HCT116 (cell line): ENCODE measurements at regions not wholly inside any gene's neighbourhood (a gene's known extent, or its start where the extent isn't known, plus 50 kb on each side); places are given as distances from the start of the nearest gene placed in this dataset.

ENCODE experiments used
- ATAC-seq: fragments of 200-7000 bp; cut with Tn5 transposase; 2 replicates; pipeline ENCODE4 v1.9.1; 2020; ENCODE audit warnings: mild to moderate bottlenecking, moderate library complexity
- BruUV-seq: library from RNA; stranded (reverse); fragments of 400-500 nt; replicated peaks from 2 replicates; lab custom pipeline; 2021; lab: Mats Ljungman, UMichigan
- CTCF ChIA-PET: fragments of 300-600 bp; sonication (Branson Sonifier 250); formaldehyde crosslinking; loops from one replicate; lab custom pipeline; 2021; ENCODE audit warnings: antibody characterized with exemption; lab: Charles Lee
- POLR2A ChIA-PET: fragments of 300-600, 350-600 bp; sonication (Branson Sonifier 250); formaldehyde crosslinking; loops from one replicate; lab custom pipeline; 2021; ENCODE audit warnings: antibody characterized with exemption; lab: Charles Lee
- RAD21 ChIA-PET, 2 experiments: fragments of 300-600 bp; sonication (Branson Sonifier 250); formaldehyde crosslinking; loops; one replicate each; lab custom pipeline; 2023; ENCODE audit warnings: low total read pairs in 2 of 2; ENCODE audit not compliant: uncharacterized antibody in 2 of 2, unreplicated experiment in 2 of 2, low non-redundant PET in 1 of 2; lab: Charles Lee
- DNase-seq: peaks from one replicate; pipeline ENCODE4 v3.0.0-alpha.2; 2010; ENCODE audit warnings: low read depth, low spot score
- H2AFZ ChIP-seq: fragments of 200-600 bp; shearing (Covaris generic), sonication (generic); 2 replicates; pipeline ENCODE4 v1.6.1; 2017; ENCODE audit warnings: low read depth, mixed run types, mixed read lengths, antibody characterized with exemption, low read length; ENCODE audit not compliant: poor library complexity, severe bottlenecking
- H3K27ac ChIP-seq: 2 replicates; pipeline ENCODE4 v1.5.1; 2012; ENCODE audit warnings: low read depth, low read length
- H3K27me3 ChIP-seq: fragments of 200-600 bp; sonication (generic); 2 replicates; pipeline ENCODE4 v1.6.1; 2016; ENCODE audit warnings: mixed run types, low read length, mixed read lengths; ENCODE audit not compliant: insufficient read depth
- H3K36me3 ChIP-seq, 2 experiments: fragments of 200-500 bp in 1 of 2; fragments of 200-600 bp in 1 of 2; sonication (Bioruptor generic) in 1 of 2; sonication (generic) in 1 of 2; 2 replicates each; pipeline versions ENCODE4 v1.5.1 to v1.6.1; 2014 to 2016; ENCODE audit warnings: low read length in 2 of 2, inconsistent platforms in 1 of 2, mixed read lengths in 1 of 2, mixed run types in 1 of 2; ENCODE audit not compliant: insufficient read depth in 2 of 2, control insufficient read depth in 1 of 2
- H3K4me1 ChIP-seq, 2 experiments: fragments of 200-600 bp in 1 of 2; sonication (generic) in 1 of 2; 2 replicates each; pipeline versions ENCODE4 v1.5.1 to v1.6.1; 2012 to 2017; ENCODE audit warnings: low read length in 2 of 2, inconsistent platforms in 1 of 2, mild to moderate bottlenecking in 1 of 2, mixed read lengths in 1 of 2, mixed run types in 1 of 2, moderate library complexity in 1 of 2; ENCODE audit not compliant: insufficient read depth in 2 of 2, control insufficient read depth in 1 of 2
- H3K4me2 ChIP-seq: fragments of 200-600 bp; sonication (generic); 2 replicates; pipeline ENCODE4 v1.6.1; 2017; ENCODE audit warnings: mixed run types, low read length, mixed read lengths
- H3K4me3 ChIP-seq, 2 experiments: fragments of 200-600 bp in 1 of 2; sonication (generic) in 1 of 2; replicated peaks in 1 of 2; 2 replicates each; pipeline ENCODE4 v1.5.1; 2011 to 2016; ENCODE audit warnings: low read length in 2 of 2, control low read depth in 1 of 2, low read depth in 1 of 2, mild to moderate bottlenecking in 1 of 2, mixed read lengths in 1 of 2, mixed run types in 1 of 2
- H3K79me2 ChIP-seq: fragments of 200-600 bp; sonication (generic); 2 replicates; pipeline ENCODE4 v1.6.1; 2017; ENCODE audit warnings: mild to moderate bottlenecking, mixed run types, low read length, moderate library complexity, mixed read lengths; ENCODE audit not compliant: insufficient read depth
- H3K9ac ChIP-seq: fragments of 200-600 bp; sonication (generic); 2 replicates; pipeline ENCODE4 v1.6.1; 2016; ENCODE audit warnings: low read length, mixed read lengths
- H3K9me2 ChIP-seq: fragments of 200-600 bp; sonication (generic), shearing (Covaris generic); 2 replicates; pipeline ENCODE4 v1.6.1; 2017; ENCODE audit warnings: mixed run types, mild to moderate bottlenecking, moderate library complexity; ENCODE audit not compliant: insufficient read depth
- H3K9me3 ChIP-seq, 2 experiments: fragments of 200-500 bp in 1 of 2; fragments of 200-600 bp in 1 of 2; sonication (Bioruptor generic) in 1 of 2; sonication (generic) in 1 of 2; 2 replicates each; pipeline ENCODE4 v1.6.1; 2014 to 2017; ENCODE audit warnings: low read length in 2 of 2, mixed read lengths in 2 of 2, inconsistent platforms in 1 of 2, low read depth in 1 of 2, mild to moderate bottlenecking in 1 of 2, mixed run types in 1 of 2, moderate library complexity in 1 of 2; ENCODE audit not compliant: control insufficient read depth in 1 of 2, insufficient read depth in 1 of 2
- H4K20me1 ChIP-seq: fragments of 200-600 bp; sonication (generic), shearing (Covaris generic); 2 replicates; pipeline ENCODE4 v1.6.1; 2017; ENCODE audit warnings: mixed run types, mild to moderate bottlenecking, moderate library complexity; ENCODE audit not compliant: insufficient read depth
- ATF3 ChIP-seq: IDR thresholded peaks from 2 replicates; pipeline ENCODE4 v1.6.1; 2012
- EGR1 ChIP-seq: IDR thresholded peaks from 2 replicates; pipeline ENCODE4 v1.6.1; 2012; ENCODE audit warnings: low read depth
- FOSL1 ChIP-seq: IDR thresholded peaks from 2 replicates; pipeline ENCODE4 v1.6.1; 2012; ENCODE audit warnings: low read depth
- POLR2A ChIP-seq: IDR thresholded peaks from 2 replicates; pipeline ENCODE4 v1.7.0; 2011; ENCODE audit warnings: borderline replicate concordance; ENCODE audit not compliant: insufficient read depth, insufficient read length; ENCODE audit errors: extremely low read depth
- POLR2AphosphoS5 ChIP-seq: IDR thresholded peaks from 2 replicates; pipeline ENCODE4 v1.6.1; 2011; ENCODE audit warnings: mild to moderate bottlenecking, low read depth, low read length, moderate library complexity
- RAD21 ChIP-seq: IDR thresholded peaks from 2 replicates; pipeline ENCODE4 v1.6.1; 2012; ENCODE audit warnings: low read depth, mild to moderate bottlenecking
- SIN3A ChIP-seq: IDR thresholded peaks from 2 replicates; pipeline ENCODE4 v1.6.1; 2012; ENCODE audit warnings: low read depth
- SP1 ChIP-seq: IDR thresholded peaks from 2 replicates; pipeline ENCODE4 v1.6.1; 2012; ENCODE audit warnings: low read depth
- SRF ChIP-seq: IDR thresholded peaks from 2 replicates; pipeline ENCODE4 v1.6.1; 2012; ENCODE audit warnings: low read depth
- TCF7L2 ChIP-seq: IDR thresholded peaks from 2 replicates; pipeline ENCODE4 v1.7.0; 2011; ENCODE audit warnings: borderline replicate concordance, inconsistent platforms; ENCODE audit not compliant: insufficient read depth, insufficient read length; ENCODE audit errors: extremely low read depth
- ZBTB33 ChIP-seq: IDR thresholded peaks from 2 replicates; pipeline ENCODE4 v1.6.1; 2011; ENCODE audit warnings: mild to moderate bottlenecking, low read length, moderate library complexity; ENCODE audit not compliant: insufficient replicate concordance; ENCODE audit errors: extremely low read depth
- ZNF274 ChIP-seq: fragments of 200-500 bp; sonication (Bioruptor generic); IDR thresholded peaks from 2 replicates; pipeline ENCODE4 v1.6.1; 2014; ENCODE audit warnings: mild to moderate bottlenecking, low read depth, low read length, inconsistent platforms
- intact Hi-C: fragments of 100-400 bp; cut with micrococcal nuclease; formaldehyde crosslinking; loops from 2 replicates; pipeline ENCODE4 v1.10.0; 2022
- TF ChIP-seq, protein P1 (sequence below): IDR thresholded peaks from 2 replicates; pipeline ENCODE4 v1.6.1; 2012
- TF ChIP-seq, protein P2 (sequence below): IDR thresholded peaks from 2 replicates; pipeline ENCODE4 v1.6.1; 2012; ENCODE audit warnings: low read depth

DNA sequence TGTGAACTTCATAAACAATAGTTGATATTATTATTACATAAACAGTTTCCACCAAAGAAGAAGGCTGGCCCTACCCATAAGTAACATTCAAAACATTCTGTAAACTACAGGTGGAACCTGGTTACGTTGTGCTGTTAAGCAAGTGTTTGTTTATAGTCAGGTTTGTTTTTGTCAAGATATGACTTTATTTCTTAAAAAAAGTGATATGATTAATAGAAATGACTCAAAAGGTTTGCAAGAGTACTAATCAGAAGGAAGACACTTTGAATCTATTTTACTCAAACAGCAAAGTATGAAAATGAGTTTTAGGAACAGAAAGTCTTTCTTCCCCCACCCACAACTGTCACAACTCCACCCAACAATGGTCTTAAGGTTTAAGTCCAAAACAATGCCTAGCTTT is 220.8 kb downstream of the PLK2 start:
- ChIA-PET CTCF (no interaction called here), RAD21 (no interaction called here), POLR2A (no interaction called here)
- no TSS peak for BruUV-seq
- no peaks in the 10 kb centered on the region for H3K36me3 ChIP-seq
- H3K4me1 ChIP-seq, result peaks cover 0 to 16% of the 10 kb centered on the region in 2 experiments; a peak in 2 of 4 replicates
- H3K9me2 ChIP-seq, result no peaks in the 10 kb centered on the region
- no peak overlapping the region for H3K4me3 ChIP-seq
- no peak overlapping the region for H3K4me2 ChIP-seq
- no peak for DNase-seq
- H3K27ac ChIP-seq, result no peak overlapping the region
- TF ChIP-seq ZNF274 (no peak), RAD21 (no peak), EGR1 (no peak), SRF (no peak)
- TF ChIP-seq, all 23 proteins: peak for 0
- H3K9ac ChIP-seq, result no peak overlapping the region
- ATAC-seq, result no peak
- no peaks in the 10 kb centered on the region for H3K27me3 ChIP-seq
- no peak overlapping the region for H2AFZ ChIP-seq
- intact Hi-C loops, result no loop called here
- H3K9me3 ChIP-seq, result no peaks in the 10 kb centered on the region
- H4K20me1 ChIP-seq, result no peaks in the 10 kb centered on the region
- no peaks in the 10 kb centered on the region for H3K79me2 ChIP-seq

GRCh38 chr5:58236498-58236897 is 223.4 kb downstream of the PLK2 start:
- Histone ChIP-seq H4K20me1 (no peaks in the 10 kb centered on the region), H3K4me2 (no peak overlapping the region), H3K4me1 (peaks cover 0 to 16% of the 10 kb centered on the region in 2 experiments; a peak in 2 of 4 replicates), H3K36me3 (no peaks in the 10 kb centered on the region), H3K27ac (no peak overlapping the region), H3K9ac (no peak overlapping the region), H2AFZ (no peak overlapping the region), H3K9me2 (no peaks in the 10 kb centered on the region), H3K79me2 (no peaks in the 10 kb centered on the region), H3K9me3 (no peaks in the 10 kb centered on the region), H3K4me3 (no peak overlapping the region), H3K27me3 (no peaks in the 10 kb centered on the region)
- BruUV-seq, result no TSS peak
- POLR2A ChIA-PET, result no interaction called here
- intact Hi-C loops, result no loop called here
- CTCF ChIA-PET, result no interaction called here
- ATAC-seq, result no peak
- TF ChIP-seq TCF7L2, result no peak
- TF ChIP-seq, protein P1, sequence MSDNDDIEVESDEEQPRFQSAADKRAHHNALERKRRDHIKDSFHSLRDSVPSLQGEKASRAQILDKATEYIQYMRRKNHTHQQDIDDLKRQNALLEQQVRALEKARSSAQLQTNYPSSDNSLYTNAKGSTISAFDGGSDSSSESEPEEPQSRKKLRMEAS, result no peak
- no peak for TF ChIP-seq SIN3A
- TF ChIP-seq SP1, result no peak
- TF ChIP-seq, protein P2, sequence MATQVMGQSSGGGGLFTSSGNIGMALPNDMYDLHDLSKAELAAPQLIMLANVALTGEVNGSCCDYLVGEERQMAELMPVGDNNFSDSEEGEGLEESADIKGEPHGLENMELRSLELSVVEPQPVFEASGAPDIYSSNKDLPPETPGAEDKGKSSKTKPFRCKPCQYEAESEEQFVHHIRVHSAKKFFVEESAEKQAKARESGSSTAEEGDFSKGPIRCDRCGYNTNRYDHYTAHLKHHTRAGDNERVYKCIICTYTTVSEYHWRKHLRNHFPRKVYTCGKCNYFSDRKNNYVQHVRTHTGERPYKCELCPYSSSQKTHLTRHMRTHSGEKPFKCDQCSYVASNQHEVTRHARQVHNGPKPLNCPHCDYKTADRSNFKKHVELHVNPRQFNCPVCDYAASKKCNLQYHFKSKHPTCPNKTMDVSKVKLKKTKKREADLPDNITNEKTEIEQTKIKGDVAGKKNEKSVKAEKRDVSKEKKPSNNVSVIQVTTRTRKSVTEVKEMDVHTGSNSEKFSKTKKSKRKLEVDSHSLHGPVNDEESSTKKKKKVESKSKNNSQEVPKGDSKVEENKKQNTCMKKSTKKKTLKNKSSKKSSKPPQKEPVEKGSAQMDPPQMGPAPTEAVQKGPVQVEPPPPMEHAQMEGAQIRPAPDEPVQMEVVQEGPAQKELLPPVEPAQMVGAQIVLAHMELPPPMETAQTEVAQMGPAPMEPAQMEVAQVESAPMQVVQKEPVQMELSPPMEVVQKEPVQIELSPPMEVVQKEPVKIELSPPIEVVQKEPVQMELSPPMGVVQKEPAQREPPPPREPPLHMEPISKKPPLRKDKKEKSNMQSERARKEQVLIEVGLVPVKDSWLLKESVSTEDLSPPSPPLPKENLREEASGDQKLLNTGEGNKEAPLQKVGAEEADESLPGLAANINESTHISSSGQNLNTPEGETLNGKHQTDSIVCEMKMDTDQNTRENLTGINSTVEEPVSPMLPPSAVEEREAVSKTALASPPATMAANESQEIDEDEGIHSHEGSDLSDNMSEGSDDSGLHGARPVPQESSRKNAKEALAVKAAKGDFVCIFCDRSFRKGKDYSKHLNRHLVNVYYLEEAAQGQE, result no peak
- TF ChIP-seq EGR1, result no peak
- TF ChIP-seq FOSL1, result no peak
- no peak for TF ChIP-seq ZBTB33
- no peak for TF ChIP-seq RAD21
- TF ChIP-seq POLR2AphosphoS5, result no peak
- no peak for TF ChIP-seq SRF
- TF ChIP-seq POLR2A, result no peak
- TF ChIP-seq ATF3, result no peak
- DNase-seq, result no peak
- RAD21 ChIA-PET, result no interaction called here
